ENCODE measurements at regions not wholly inside any gene's neighbourhood (a gene's known extent, or its start where the extent isn't known, plus 50 kb on each side); places are given as distances from the start of the nearest gene placed in this dataset.
A peak's percentile ranks its signal among the peaks of the same experiment; 100 is the strongest.

DNA sequence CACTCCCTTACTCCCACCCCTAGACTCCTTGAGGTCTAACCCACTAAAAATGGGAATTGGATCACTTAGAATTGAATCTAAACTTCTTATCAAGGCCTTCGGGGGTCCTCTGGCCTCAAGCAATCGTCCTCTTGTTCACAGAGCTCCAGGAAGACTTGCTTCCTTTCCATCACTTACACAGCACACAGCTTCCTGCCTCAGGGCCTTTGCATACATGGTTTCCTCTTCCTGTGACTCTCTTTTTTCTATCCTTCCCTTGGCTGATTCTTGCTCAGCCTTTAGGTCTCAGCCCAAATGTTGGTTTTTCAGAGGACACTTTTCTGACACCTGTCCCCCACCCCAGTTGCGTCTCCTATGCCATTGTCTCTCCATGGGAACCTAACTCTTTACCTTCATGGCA lies 50.0 kb upstream of the ALDH1B1 start:
- no peak for DNase-seq (ENCODE audit: low read depth in 1 of 2, low spot score in 1 of 2)
- TF ChIP-seq, protein P1, sequence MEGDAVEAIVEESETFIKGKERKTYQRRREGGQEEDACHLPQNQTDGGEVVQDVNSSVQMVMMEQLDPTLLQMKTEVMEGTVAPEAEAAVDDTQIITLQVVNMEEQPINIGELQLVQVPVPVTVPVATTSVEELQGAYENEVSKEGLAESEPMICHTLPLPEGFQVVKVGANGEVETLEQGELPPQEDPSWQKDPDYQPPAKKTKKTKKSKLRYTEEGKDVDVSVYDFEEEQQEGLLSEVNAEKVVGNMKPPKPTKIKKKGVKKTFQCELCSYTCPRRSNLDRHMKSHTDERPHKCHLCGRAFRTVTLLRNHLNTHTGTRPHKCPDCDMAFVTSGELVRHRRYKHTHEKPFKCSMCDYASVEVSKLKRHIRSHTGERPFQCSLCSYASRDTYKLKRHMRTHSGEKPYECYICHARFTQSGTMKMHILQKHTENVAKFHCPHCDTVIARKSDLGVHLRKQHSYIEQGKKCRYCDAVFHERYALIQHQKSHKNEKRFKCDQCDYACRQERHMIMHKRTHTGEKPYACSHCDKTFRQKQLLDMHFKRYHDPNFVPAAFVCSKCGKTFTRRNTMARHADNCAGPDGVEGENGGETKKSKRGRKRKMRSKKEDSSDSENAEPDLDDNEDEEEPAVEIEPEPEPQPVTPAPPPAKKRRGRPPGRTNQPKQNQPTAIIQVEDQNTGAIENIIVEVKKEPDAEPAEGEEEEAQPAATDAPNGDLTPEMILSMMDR (IDR thresholded peaks at IDR 0.05; ENCODE audit: low read depth, low read length): no peak
- H3K9me3 ChIP-seq (ENCODE audit: low read depth): no peaks in the 10 kb centered on the region

DNA sequence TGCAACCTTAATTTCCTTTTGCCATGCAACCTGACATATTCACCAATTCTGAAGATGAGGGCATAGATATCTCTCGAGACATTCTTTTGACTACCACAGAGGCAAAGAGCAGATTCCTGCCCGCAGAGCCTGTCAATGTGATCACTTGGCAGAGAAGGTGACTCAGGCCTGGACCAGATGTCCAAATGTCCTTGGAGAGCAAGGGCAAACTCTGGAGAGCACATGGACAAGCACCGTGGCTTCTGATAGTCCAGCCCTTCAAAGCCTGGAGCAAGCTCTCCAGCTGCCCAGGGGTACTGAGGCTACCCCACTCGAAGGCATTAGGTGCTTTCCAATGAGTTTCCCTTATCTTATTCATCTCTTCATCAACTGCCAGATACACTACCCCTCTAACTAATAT lies 50.4 kb upstream of the ALDH1B1 start:
- Histone ChIP-seq H3K4me3 (no peak overlapping the region), H3K27ac (no peak overlapping the region), H3K4me1 (ENCODE audit: low read depth) (peaks cover 2% of the 10 kb centered on the region), H3K36me3 (no peaks in the 10 kb centered on the region), H3K9me3 (ENCODE audit: low read depth) (no peaks in the 10 kb centered on the region), H3K27me3 (no peaks in the 10 kb centered on the region)
- TF ChIP-seq, protein P1 (IDR thresholded peaks at IDR 0.05; ENCODE audit: low read depth, low read length): no peak
- DNase-seq (ENCODE audit: low read depth in 1 of 2, low spot score in 1 of 2): no peak

More for the DNA sequence above, 50.0 kb upstream of the ALDH1B1 start:
- peaks cover 2% of the 10 kb centered on the region for H3K4me1 ChIP-seq (ENCODE audit: low read depth)
- H3K27me3 ChIP-seq: no peaks in the 10 kb centered on the region
- no peak overlapping the region for H3K27ac ChIP-seq
- no peak overlapping the region for H3K4me3 ChIP-seq
- H3K36me3 ChIP-seq: no peaks in the 10 kb centered on the region

DNA sequence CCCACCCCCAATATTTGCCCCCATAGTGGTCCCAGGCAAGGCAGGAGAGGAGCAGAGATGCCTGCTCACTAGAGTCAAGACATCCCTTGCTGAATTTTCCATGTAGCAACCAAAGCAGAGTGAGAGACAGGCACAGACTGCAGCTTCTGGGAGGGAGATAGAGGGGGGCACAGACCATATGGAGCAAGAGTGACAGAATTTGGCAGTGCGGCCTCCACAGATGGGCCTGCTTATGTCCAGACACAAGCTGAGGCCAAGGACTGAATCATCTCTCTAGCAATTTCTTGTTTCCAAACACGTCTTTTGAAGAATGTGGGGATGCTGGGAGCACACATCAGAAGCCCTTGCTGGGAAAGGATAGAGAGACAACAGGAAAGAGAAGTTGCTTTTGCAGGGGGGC lies 53.0 kb upstream of the ALDH1B1 start:
- TF ChIP-seq, protein P1 (IDR thresholded peaks at IDR 0.05; ENCODE audit: low read depth, low read length): no peak
- Histone ChIP-seq H3K27me3 (no peaks in the 10 kb centered on the region), H3K36me3 (no peaks in the 10 kb centered on the region), H3K4me3 (no peak overlapping the region), H3K4me1 (ENCODE audit: low read depth) (no peaks in the 10 kb centered on the region), H3K27ac (no peak overlapping the region), H3K9me3 (ENCODE audit: low read depth) (no peaks in the 10 kb centered on the region)
- DNase-seq (ENCODE audit: low read depth in 1 of 2, low spot score in 1 of 2): peak in 1 of 2 donors; percentile 78

DNA sequence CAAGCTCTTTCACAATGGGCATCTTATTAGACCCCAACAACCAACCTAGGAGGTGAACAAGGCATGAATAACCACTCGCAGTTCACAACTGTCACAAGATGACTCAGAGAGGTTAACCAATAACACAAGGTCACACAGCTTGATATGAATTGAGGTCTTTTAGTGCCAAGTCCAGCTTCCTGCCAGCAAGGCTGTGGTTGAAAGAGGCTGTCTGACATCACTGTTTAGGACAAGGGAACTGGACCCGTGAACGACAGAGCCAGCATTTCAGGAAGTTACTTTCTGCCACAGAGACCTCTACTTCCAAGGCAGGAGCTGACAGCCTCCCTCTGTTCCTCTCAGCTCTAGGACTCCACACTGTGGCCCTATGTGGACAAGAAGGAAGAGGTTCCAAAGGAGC lies 53.4 kb upstream of the ALDH1B1 start:
- H3K4me3 ChIP-seq: no peak overlapping the region
- H3K27ac ChIP-seq: no peak overlapping the region
- H3K36me3 ChIP-seq: no peaks in the 10 kb centered on the region
- peak in 1 of 2 donors; percentile 70 for DNase-seq (ENCODE audit: low read depth in 1 of 2, low spot score in 1 of 2)
- no peaks in the 10 kb centered on the region for H3K4me1 ChIP-seq (ENCODE audit: low read depth)
- TF ChIP-seq, protein P1 (IDR thresholded peaks at IDR 0.05; ENCODE audit: low read depth, low read length): no peak
- no peaks in the 10 kb centered on the region for H3K9me3 ChIP-seq (ENCODE audit: low read depth)
- no peaks in the 10 kb centered on the region for H3K27me3 ChIP-seq

DNA sequence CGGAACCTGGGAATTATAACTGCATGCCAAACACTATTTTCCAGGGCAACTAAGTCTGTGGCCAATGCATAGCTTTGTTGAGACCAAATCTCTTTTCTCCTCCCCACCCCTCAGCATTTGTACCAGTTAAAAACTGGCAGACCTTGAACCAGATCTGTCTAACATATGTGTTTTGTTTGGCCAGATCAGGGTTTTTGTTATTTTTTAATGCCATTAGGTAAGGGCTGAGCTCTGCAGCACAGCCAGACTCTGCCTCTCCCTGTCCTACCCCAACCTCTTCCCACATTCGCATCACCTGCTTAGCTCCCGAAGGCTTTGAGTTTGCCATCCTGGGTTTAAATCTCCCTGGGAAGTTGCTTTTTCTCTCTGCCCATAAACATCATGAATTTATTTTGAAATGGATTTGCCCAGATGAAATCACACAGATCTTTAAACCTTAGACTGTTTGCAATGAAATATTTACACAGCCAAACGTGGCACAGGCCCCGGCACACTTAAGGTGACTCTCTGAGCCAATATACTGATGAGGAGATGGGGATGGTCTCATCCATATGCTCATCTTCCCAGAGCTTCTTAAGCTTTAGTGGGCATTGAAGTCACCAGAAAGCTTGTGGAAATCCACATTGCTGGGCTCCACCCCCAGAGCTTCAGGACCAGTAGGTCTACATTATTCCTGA lies 54.0 kb upstream of the ALDH1B1 start:
- no peak overlapping the region for H3K27ac ChIP-seq
- H3K36me3 ChIP-seq: no peaks in the 10 kb centered on the region
- no peak for DNase-seq (ENCODE audit: low read depth in 1 of 2, low spot score in 1 of 2)
- TF ChIP-seq, protein P1 (IDR thresholded peaks at IDR 0.05; ENCODE audit: low read depth, low read length): no peak
- no peaks in the 10 kb centered on the region for H3K9me3 ChIP-seq (ENCODE audit: low read depth)
- H3K4me3 ChIP-seq: no peak overlapping the region
- no peaks in the 10 kb centered on the region for H3K4me1 ChIP-seq (ENCODE audit: low read depth)
- no peaks in the 10 kb centered on the region for H3K27me3 ChIP-seq
